Esophagus mucosa (tissue), 1 donor: ENCODE measurements at regions not wholly inside any gene's neighbourhood (a gene's known extent, or its start where the extent isn't known, plus 50 kb on each side); places are given as distances from the start of the nearest gene placed in this dataset.
A peak's percentile ranks its signal among the peaks of the same experiment; 100 is the strongest.

Source experiments
- ATAC-seq: fragments of 200-7000 bp; cut with Tn5 transposase; one replicate; pipeline ENCODE4 v1.9.1; 2020
- donor health status: DM: yes; HTN: yes; CAD: no.

DNA sequence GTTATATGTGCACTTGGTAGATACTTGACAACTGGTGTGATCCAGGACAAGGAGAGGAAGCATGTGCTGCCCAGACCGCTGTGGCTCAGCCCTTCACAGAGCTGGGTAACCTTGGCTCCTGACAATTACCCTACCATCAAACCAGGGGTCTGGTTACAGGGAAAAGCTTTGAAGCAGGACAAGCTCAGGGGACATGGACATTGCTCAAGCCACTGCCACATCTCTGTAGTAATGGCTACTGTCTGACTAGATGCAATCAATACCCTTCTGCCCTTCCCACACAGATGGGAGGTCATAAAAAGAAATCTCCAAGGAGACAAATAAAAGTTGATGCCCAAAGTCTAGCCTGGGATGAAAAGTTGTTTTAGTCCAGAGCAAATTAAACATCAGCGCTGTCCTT, 577.4 kb downstream of the MED13L start:
- ATAC-seq: no peak

GRCh38 chr12:115698257-115698656, 579.2 kb downstream of the MED13L start:
- no peak for ATAC-seq

GRCh38 chr12:115697340-115697739, 580.2 kb downstream of the MED13L start:
- no peak for ATAC-seq

DNA sequence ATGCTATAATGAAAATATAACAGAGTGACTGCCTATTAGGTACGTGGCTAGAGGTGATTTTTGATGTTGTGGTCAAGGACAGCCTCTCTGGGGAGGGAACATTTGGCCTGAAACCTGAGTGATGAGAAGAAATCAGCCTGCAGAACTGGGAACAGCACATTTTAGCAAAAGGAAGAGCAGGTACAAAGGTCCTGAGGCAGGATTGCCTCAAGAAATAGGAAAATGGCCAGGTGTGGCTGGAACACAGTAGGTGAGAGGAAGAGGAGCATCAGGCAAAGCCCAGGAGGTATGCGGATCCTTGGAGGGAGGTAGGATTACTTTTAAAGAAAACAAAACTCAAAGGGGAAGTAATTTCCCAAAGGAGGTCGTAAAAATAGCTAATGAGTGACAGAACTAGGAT, 582.9 kb downstream of the MED13L start:
- ATAC-seq: no peak

GRCh38 chr12:115693970-115694369, 583.5 kb downstream of the MED13L start:
- no peak for ATAC-seq

DNA sequence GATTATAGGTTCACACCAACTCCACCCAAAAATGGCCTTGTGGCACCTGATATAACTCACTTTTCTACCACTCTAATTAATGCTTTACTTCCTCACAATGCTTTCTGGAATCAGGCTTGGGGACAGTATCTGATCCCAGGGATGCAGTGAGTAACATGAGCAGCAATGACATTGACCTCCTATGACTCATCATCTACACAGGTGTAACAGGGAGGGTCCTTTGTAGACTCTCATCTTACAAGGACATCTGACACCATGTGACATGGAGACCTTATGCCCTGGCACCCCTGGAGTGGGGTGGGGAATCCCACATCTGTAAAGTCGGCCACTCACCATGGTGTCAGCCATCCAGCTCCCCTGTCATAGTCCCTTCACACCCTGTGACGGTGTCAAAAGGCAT, 586.4 kb downstream of the MED13L start:
- ATAC-seq: no peak

DNA sequence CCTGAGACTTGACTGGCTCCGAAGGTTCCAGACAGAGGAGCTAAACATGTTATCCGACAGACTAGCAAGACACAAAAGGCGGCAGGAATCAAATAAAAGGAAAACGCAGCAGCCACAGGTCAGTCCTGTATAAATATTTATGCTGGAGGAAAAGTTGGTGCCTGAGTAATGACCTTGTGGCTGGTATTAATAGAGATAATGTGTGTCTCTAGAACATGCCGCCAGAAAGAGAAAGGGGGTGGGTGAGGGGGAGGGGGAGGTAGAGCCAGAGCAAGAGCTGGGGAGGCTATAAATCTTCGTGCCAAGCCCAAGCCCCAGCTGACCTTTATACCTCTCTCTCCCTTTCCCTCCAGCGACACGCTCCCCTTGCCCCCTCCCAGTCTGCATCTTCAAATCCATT, 590.4 kb downstream of the MED13L start:
- no peak for ATAC-seq

- no peak for ATAC-seq
Measured at GRCh38 chr12:115683240-115683780, 594.2 kb downstream of the MED13L start.

- ATAC-seq: no peak
Measured at GRCh38 chr12:115680967-115681366, 596.5 kb downstream of the MED13L start.

- no peak for ATAC-seq
Measured at GRCh38 chr12:115672506-115673080, 604.9 kb downstream of the MED13L start.

DNA sequence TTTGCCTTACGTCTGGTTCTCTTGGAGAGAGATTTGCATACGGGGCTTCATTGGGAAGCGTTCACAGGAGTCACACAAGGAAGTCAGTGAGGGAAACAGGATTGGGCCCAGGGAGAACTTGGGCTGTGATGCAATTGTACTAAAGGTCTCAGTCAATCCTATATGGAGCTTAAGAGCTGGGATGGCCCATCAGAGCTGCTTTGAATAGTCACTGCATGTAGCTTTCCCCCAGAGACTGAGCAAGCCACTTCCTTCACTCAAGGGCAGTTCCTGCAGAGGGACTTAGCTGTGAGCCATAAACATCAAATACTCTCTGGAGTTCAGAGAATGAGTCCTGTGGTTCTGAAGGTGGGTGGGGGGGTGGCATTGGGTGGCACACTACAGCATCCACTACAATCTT, 605.4 kb downstream of the MED13L start:
- peak; percentile 37 for ATAC-seq

DNA sequence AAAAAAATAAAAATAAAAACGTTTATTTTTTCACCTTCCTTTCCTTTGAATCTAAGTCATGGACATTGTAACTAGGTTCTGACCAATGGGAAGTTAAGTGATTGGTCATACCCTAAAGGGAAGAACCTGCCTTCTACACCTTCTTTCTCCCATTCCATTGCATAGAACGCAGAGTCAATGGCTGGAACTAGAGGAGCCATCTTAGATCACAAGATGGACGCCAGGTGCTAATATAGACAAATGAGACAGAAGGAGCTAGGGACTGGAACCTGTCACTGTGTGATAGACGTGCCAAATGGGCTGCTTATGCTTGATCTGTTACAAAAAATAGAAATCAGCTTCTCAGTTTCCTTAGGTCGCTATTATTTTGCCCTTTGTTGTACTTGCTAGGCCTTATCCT, 606.6 kb downstream of the MED13L start:
- no peak for ATAC-seq

DNA sequence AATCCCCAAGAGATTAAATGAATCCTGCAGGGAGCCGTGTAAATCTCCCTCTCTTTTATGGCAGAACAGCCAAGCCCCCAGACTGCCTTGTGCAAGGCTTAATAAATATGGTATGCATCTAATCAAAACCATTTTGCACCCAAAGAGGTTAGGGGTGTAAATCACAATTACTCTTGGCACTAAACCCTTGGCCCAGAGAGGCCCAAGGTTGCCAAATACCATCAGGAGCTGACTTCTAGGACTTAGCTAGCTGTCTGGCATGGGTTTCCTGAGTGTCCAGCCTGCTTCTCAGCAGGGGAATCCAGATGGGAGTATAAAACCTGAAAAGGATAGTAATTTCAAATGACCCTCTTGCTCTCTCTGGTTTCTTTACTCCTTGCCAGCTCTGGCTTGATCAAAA, 610.4 kb downstream of the MED13L start:
- ATAC-seq: no peak

DNA sequence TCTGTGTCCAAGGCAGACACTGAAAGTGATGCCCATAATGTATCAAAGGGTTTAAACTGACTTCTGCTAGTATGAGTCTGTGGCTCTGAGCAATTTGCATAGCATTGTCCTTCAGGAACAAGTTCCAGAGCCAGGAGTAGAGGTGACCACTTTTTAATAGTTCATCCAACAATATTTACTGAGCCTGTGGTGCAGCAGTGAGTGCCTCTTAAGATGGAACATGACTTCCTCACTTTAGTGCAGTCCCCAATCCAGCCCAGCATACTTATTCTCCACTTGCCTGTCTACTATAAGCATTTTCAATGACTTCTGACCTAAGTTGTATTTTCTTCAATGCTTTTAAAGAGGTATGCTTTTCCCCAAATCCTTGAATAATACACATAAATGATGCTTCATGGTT, 611.3 kb downstream of the MED13L start:
- ATAC-seq: no peak

GRCh38 chr12:115661112-115661511, 616.4 kb downstream of the MED13L start:
- no peak for ATAC-seq

- ATAC-seq: peak; percentile 54
Measured at GRCh38 chr12:115660211-115660805, 617.2 kb downstream of the MED13L start.

DNA sequence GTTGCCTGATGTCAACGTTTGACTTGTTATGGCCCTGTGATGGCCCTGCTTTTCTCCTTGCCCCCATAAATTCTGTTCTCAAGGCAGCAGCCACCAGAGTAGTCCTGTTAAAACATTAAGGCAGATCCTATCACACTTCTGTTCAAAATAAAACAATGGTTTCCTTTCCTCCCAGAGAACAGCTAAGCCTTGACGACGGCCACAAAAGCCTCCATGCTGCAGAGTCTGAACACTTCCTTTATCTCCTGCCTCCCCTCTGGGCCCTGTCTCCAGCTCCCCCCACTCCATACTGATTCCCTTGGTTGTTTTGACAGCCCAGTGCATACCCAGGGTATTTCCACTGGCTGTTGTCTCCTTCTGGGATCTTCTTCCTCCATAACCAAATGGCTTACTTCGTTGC, 618.1 kb downstream of the MED13L start:
- no peak for ATAC-seq

- no peak for ATAC-seq
Measured at GRCh38 chr12:115657081-115658013, 620.1 kb downstream of the MED13L start.

DNA sequence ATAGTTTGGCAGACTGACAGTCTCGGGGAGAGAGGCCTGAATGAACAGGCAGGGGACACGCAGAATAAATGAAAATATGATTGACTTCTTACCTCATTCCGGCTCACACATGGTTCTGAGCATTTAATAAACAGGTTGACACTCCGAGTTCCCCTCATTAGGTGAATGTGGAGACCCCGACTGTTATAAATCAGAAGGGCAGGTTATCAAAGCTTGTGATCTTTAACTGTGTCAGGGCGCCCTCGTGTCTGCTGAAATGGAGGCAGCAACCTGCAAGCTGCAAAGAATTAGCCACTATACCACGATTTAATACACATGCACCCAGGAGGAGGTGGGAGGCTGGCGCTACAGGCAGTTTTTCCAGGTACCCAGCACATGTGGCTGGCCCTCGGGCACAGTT, 627.5 kb downstream of the MED13L start:
- ATAC-seq: no peak

DNA sequence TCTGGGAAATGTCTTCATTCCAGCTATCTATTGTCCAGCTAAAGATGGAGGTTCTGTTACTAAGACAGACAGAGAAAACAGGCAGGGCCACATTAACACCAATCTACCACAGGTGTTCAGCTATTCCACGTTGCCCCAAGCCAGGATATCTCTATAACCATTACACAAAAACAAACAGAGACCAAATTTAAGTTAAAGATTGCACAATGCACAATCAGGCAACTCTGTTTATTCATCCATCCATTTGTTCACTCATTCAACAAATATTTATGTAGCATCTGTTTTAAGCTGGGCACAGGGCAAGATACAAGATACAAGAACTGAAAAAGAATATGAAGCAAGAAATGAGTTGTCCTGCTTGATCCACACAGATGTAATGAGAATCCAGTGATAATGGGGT, 629.0 kb downstream of the MED13L start:
- no peak for ATAC-seq

- ATAC-seq: no peak
Measured at GRCh38 chr12:115646210-115646609, 631.3 kb downstream of the MED13L start.

DNA sequence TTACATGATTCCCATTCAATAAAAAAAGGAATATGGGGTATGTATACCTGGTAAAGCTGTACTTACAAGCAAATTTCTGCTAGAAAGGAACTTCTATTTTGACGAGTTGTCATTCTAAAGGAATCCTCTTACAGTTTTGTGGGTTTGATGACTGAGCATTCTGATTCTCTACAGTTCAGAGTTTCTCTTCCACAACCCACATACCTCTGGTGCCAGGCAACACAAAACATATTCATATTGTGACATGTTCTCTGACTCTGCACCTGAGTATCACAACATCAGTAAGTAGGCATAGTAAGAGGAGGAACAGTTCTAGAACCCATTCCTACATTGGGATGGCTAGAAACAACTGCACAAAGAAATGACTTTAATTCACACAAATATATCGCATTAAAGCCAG, 636.6 kb downstream of the MED13L start:
- ATAC-seq: no peak

GRCh38 chr12:115639648-115640012, 637.9 kb downstream of the MED13L start:
- no peak for ATAC-seq
